ENCODE measurements at regions not wholly inside any gene's neighbourhood (a gene's known extent, or its start where the extent isn't known, plus 50 kb on each side); places are given as distances from the start of the nearest gene placed in this dataset.

DNA sequence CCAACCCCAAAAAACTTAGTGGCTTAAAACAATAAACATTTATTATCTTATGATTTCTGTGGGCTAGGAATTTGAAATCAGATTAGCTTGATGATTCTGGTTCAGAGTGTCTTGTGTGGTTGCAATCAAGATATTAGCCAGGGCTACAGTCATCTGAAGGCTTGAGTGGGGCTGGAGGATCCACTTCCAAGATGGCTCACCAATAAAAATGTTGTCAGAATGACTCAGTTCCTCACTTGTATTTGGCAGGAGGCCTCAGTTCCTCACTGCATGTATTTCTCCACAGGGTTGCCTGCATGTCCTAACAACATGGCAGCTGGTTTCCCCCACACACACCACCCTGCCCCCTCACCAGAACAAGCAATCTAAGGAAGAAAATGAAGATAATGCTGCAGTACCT is 98.2 kb upstream of the NIPBL start:
- TF ChIP-seq, protein P1, sequence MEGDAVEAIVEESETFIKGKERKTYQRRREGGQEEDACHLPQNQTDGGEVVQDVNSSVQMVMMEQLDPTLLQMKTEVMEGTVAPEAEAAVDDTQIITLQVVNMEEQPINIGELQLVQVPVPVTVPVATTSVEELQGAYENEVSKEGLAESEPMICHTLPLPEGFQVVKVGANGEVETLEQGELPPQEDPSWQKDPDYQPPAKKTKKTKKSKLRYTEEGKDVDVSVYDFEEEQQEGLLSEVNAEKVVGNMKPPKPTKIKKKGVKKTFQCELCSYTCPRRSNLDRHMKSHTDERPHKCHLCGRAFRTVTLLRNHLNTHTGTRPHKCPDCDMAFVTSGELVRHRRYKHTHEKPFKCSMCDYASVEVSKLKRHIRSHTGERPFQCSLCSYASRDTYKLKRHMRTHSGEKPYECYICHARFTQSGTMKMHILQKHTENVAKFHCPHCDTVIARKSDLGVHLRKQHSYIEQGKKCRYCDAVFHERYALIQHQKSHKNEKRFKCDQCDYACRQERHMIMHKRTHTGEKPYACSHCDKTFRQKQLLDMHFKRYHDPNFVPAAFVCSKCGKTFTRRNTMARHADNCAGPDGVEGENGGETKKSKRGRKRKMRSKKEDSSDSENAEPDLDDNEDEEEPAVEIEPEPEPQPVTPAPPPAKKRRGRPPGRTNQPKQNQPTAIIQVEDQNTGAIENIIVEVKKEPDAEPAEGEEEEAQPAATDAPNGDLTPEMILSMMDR (IDR thresholded peaks at IDR 0.05; ENCODE audit: low read depth, low read length, poor library complexity, severe bottlenecking) = no peak
- TF ChIP-seq EZH2phosphoT487 (IDR thresholded peaks at IDR 0.05; ENCODE audit: borderline replicate concordance, low read length) = no peak
